ENCODE measurements at regions not wholly inside any gene's neighbourhood (a gene's known extent, or its start where the extent isn't known, plus 50 kb on each side); places are given as distances from the start of the nearest gene placed in this dataset.
A peak's percentile ranks its signal among the peaks of the same experiment; 100 is the strongest.

GRCh38 chr5:52690236-52690768, 97.4 kb upstream of the ITGA1 start:
- intact Hi-C loops (cut with DNase I, micrococcal nuclease), result no loop called here

GRCh38 chr5:52692039-52692438, 95.7 kb upstream of the ITGA1 start:
- Mint-ChIP-seq H3K36me3 (ENCODE audit: low read depth) (no peaks in the 10 kb centered on the region), H3K4me1 (no peaks in the 10 kb centered on the region), H3K9me3 (ENCODE audit: low read depth) (no peaks in the 10 kb centered on the region), H3K27ac (no peak overlapping the region), H3K4me3 (no peak overlapping the region), H3K27me3 (no peaks in the 10 kb centered on the region)
- ChIA-PET POLR2A (no interaction called here), CTCF (interaction anchor here (0.6 kb wide), 1 partner anchor 233 kb away, joined by 3 read pairs; no protein-coding TSS in a partner anchor)
- intact Hi-C loops (cut with DNase I, micrococcal nuclease), result no loop called here
- ATAC-seq, result no peak
- DNase-seq, result no peak

More at GRCh38 chr5:52690236-52690768, 97.4 kb upstream of the ITGA1 start:
- Mint-ChIP-seq H3K4me1 (no peaks in the 10 kb centered on the region), H3K9me3 (ENCODE audit: low read depth) (no peaks in the 10 kb centered on the region), H3K4me3 (no peak overlapping the region), H3K36me3 (ENCODE audit: low read depth) (no peaks in the 10 kb centered on the region), H3K27me3 (peaks cover 3% of the 10 kb centered on the region), H3K27ac (no peak overlapping the region)
- CTCF ChIA-PET, result no interaction called here
- no peak for ATAC-seq
- DNase-seq, result no peak
- POLR2A ChIA-PET, result no interaction called here

DNA sequence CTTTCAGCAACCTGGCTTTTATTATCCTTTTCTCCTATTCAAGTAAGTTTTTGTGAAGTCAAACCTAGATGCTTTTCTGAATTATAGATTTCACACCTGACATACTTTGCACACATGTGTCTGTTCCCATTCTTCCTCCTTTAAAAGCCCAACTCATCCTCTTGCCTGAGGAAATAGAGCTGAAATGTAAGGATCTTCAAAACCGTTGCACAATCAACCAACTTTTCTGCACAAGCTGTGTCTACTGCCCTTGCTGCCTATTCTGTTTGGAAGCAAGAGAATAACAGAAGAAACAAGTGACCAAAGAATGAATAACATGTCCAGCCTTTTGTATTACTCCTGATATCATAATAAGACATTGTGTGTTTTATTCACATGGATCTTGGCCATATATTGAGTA, 95.1 kb upstream of the ITGA1 start:
- Mint-ChIP-seq H3K27ac (no peak overlapping the region), H3K4me3 (no peak overlapping the region), H3K4me1 (no peaks in the 10 kb centered on the region), H3K27me3 (no peaks in the 10 kb centered on the region), H3K9me3 (ENCODE audit: low read depth) (no peaks in the 10 kb centered on the region), H3K36me3 (ENCODE audit: low read depth) (no peaks in the 10 kb centered on the region)
- ATAC-seq (no peak), DNase-seq (no peak)
- intact Hi-C loops (cut with DNase I, micrococcal nuclease), result loop anchor here (1.0 kb wide), 1 partner anchor 223 kb away; no protein-coding TSS in a partner anchor
- POLR2A ChIA-PET, result no interaction called here
- CTCF ChIA-PET, result interaction anchor here (1.9 to 2.1 kb wide), 2 partner anchors 12 to 223 kb away, joined by 8 to 9 read pairs; no protein-coding TSS in a partner anchor

DNA sequence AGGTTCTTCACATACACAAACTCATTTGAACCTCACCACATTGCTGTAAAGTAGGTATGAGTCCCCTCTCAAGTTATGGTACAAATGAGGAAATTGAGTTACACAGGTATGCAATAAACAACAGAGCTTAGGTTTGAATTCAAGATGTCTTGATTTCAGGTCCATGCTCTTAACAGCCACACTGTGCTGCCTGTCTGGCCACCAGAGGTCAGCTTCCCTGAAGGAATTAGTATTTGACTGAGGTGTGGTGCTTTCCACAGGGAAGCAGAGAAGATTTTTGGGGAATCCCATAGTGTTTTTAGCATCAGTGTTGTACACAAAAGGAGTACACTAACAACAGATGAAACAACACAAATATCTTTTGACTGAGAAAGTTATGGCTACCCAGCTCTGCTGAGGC, 94.4 kb upstream of the ITGA1 start:
- no peaks in the 10 kb centered on the region for H3K27me3 Mint-ChIP-seq
- no peak overlapping the region for H3K27ac Mint-ChIP-seq
- ChIA-PET CTCF (interaction anchor here (1.0 to 2.1 kb wide), 4 partner anchors 11 to 222 kb away, joined by 3 to 9 read pairs (median 6); no protein-coding TSS in a partner anchor), POLR2A (no interaction called here)
- DNase-seq, result peak; percentile 39
- H3K36me3 Mint-ChIP-seq (ENCODE audit: low read depth), result no peaks in the 10 kb centered on the region
- no peaks in the 10 kb centered on the region for H3K4me1 Mint-ChIP-seq
- no peaks in the 10 kb centered on the region for H3K9me3 Mint-ChIP-seq (ENCODE audit: low read depth)
- intact Hi-C loops (cut with DNase I, micrococcal nuclease), result loop anchor here (1.0 kb wide), 1 partner anchor 222 kb away; no protein-coding TSS in a partner anchor
- H3K4me3 Mint-ChIP-seq, result no peak overlapping the region
- no peak for ATAC-seq

- intact Hi-C loops (cut with DNase I, micrococcal nuclease), result loop anchor here (1.0 kb wide), 1 partner anchor 221 kb away; no protein-coding TSS in a partner anchor
- Mint-ChIP-seq H3K4me1 (no peaks in the 10 kb centered on the region), H3K27me3 (no peaks in the 10 kb centered on the region), H3K27ac (no peak overlapping the region), H3K9me3 (ENCODE audit: low read depth) (no peaks in the 10 kb centered on the region), H3K36me3 (ENCODE audit: low read depth) (no peaks in the 10 kb centered on the region), H3K4me3 (no peak overlapping the region)
- ATAC-seq, result no peak
- DNase-seq, result no peak
- ChIA-PET POLR2A (no interaction called here), CTCF (interaction anchor here (0.6 to 2.1 kb wide), 5 partner anchors 11 to 1725 kb away, joined by 3 to 9 read pairs (median 3); no protein-coding TSS in a partner anchor)
Measured at GRCh38 chr5:52693836-52694235, 93.9 kb upstream of the ITGA1 start.

GRCh38 chr5:52694648-52695047, 93.1 kb upstream of the ITGA1 start:
- H3K27ac Mint-ChIP-seq, result no peak overlapping the region
- H3K4me3 Mint-ChIP-seq, result no peak overlapping the region
- CTCF ChIA-PET, result interaction anchor here (1.1 kb wide), 1 partner anchor 117 kb away, joined by 3 read pairs; no protein-coding TSS in a partner anchor
- POLR2A ChIA-PET, result no interaction called here
- ATAC-seq (no peak), DNase-seq (no peak)
- H3K4me1 Mint-ChIP-seq, result no peaks in the 10 kb centered on the region
- intact Hi-C loops (cut with DNase I, micrococcal nuclease), result no loop called here
- H3K27me3 Mint-ChIP-seq, result no peaks in the 10 kb centered on the region
- H3K9me3 Mint-ChIP-seq (ENCODE audit: low read depth), result no peaks in the 10 kb centered on the region
- no peaks in the 10 kb centered on the region for H3K36me3 Mint-ChIP-seq (ENCODE audit: low read depth)

- no peak for ATAC-seq
- no peaks in the 10 kb centered on the region for H3K36me3 Mint-ChIP-seq (ENCODE audit: low read depth)
- H3K4me1 Mint-ChIP-seq, result peaks cover 13% of the 10 kb centered on the region
- no peak overlapping the region for H3K4me3 Mint-ChIP-seq
- CTCF ChIA-PET, result interaction anchor here (0.7 kb wide), 1 partner anchor 1976 kb away, joined by 3 read pairs; no protein-coding TSS in a partner anchor
- no peak for DNase-seq
- H3K27ac Mint-ChIP-seq, result no peak overlapping the region
- no peaks in the 10 kb centered on the region for H3K27me3 Mint-ChIP-seq
- intact Hi-C loops (cut with DNase I, micrococcal nuclease), result no loop called here
- POLR2A ChIA-PET, result no interaction called here
- H3K9me3 Mint-ChIP-seq (ENCODE audit: low read depth), result no peaks in the 10 kb centered on the region
Measured at GRCh38 chr5:52702877-52703276, 84.8 kb upstream of the ITGA1 start.

- H3K4me3 Mint-ChIP-seq, result no peak overlapping the region
- H3K9me3 Mint-ChIP-seq (ENCODE audit: low read depth), result no peaks in the 10 kb centered on the region
- no peaks in the 10 kb centered on the region for H3K27me3 Mint-ChIP-seq
- POLR2A ChIA-PET, result no interaction called here
- no peak overlapping the region for H3K27ac Mint-ChIP-seq
- no peaks in the 10 kb centered on the region for H3K36me3 Mint-ChIP-seq (ENCODE audit: low read depth)
- H3K4me1 Mint-ChIP-seq, result peaks cover 13% of the 10 kb centered on the region
- CTCF ChIA-PET, result interaction anchor here (2.3 kb wide), 1 partner anchor 10 kb away, joined by 8 read pairs; no protein-coding TSS in a partner anchor
- ATAC-seq (no peak), DNase-seq (no peak)
- intact Hi-C loops (cut with DNase I, micrococcal nuclease), result no loop called here
Measured at GRCh38 chr5:52703321-52703720, 84.4 kb upstream of the ITGA1 start.

DNA sequence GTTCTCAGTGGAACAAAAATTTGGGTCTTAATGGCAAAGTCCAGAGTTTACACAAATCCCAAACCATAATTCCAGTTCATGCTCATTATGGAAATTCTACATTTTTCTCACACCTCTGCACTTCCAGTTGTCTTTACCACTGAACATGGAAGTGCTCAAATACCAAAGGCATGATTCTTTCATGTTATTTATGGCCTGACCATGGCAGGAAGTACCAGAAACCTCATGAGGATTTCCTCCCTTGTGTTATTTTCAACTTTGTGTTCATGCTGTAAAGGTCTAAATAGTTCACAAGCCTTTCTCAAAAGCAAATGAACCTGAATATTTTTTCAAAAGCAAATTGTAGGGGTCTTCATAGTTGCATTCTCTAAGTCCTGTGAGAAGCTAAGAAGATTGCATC, 82.0 kb upstream of the ITGA1 start:
- intact Hi-C loops (cut with DNase I, micrococcal nuclease), result no loop called here
- CTCF ChIA-PET, result interaction anchor here (2.3 kb wide), 1 partner anchor 12 kb away, joined by 8 read pairs; no protein-coding TSS in a partner anchor
- DNase-seq (no peak), ATAC-seq (no peak)
- Mint-ChIP-seq H3K27ac (no peak overlapping the region), H3K4me1 (peaks cover 24% of the 10 kb centered on the region), H3K9me3 (ENCODE audit: low read depth) (no peaks in the 10 kb centered on the region), H3K36me3 (ENCODE audit: low read depth) (no peaks in the 10 kb centered on the region), H3K4me3 (no peak overlapping the region), H3K27me3 (no peaks in the 10 kb centered on the region)
- POLR2A ChIA-PET, result no interaction called here

DNA sequence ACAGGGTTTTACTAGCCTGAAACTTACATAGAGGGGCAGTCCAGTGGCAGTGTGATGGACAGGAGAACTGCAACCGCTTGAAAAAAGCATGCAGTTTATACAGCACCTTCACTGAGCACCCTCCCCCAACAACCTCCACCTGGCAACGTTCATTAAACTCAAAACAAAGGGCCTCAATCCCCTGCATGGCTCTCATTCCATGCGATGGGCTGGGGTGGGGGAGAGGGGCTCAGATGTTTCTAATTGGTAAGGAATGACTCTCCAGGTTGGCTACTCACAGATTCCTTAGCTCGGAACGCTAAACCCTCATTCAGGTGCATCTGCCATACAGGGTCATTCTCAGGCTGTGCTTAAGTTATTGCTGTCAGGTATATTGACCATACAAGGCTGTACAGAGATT, 80.9 kb upstream of the ITGA1 start:
- Mint-ChIP-seq H3K4me3 (no peak overlapping the region), H3K36me3 (ENCODE audit: low read depth) (no peaks in the 10 kb centered on the region), H3K9me3 (ENCODE audit: low read depth) (no peaks in the 10 kb centered on the region), H3K27me3 (no peaks in the 10 kb centered on the region), H3K4me1 (peaks cover 24% of the 10 kb centered on the region), H3K27ac (no peak overlapping the region)
- ATAC-seq (no peak), DNase-seq (no peak)
- ChIA-PET CTCF (no interaction called here), POLR2A (no interaction called here)
- intact Hi-C loops (cut with DNase I, micrococcal nuclease), result no loop called here

DNA sequence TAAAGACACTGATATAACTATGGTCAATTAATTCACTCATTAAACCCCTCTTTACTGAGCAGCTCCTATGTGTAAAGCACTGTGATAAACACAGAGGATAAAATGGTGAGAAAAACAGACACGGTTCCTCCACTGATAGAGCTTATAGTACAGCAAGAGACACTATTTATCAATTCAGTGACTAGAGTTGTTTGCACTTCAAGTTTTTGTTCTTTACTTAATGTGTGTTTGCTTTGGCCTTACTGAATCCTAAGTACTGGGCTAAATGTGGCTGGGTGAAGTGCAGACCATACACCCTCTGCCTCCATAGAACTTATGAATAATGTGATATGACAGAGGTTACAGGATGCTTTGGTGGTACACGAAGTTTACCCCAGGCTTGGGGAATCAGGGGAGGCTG, 80.1 kb upstream of the ITGA1 start:
- peaks cover 24% of the 10 kb centered on the region for H3K4me1 Mint-ChIP-seq
- POLR2A ChIA-PET, result no interaction called here
- no peak overlapping the region for H3K4me3 Mint-ChIP-seq
- H3K36me3 Mint-ChIP-seq (ENCODE audit: low read depth), result no peaks in the 10 kb centered on the region
- H3K9me3 Mint-ChIP-seq (ENCODE audit: low read depth), result no peaks in the 10 kb centered on the region
- no peak overlapping the region for H3K27ac Mint-ChIP-seq
- DNase-seq (no peak), ATAC-seq (no peak)
- no peaks in the 10 kb centered on the region for H3K27me3 Mint-ChIP-seq
- intact Hi-C loops (cut with DNase I, micrococcal nuclease), result no loop called here
- CTCF ChIA-PET, result interaction anchor here (0.6 kb wide), 1 partner anchor 1327 kb away, joined by 3 read pairs; no protein-coding TSS in a partner anchor

DNA sequence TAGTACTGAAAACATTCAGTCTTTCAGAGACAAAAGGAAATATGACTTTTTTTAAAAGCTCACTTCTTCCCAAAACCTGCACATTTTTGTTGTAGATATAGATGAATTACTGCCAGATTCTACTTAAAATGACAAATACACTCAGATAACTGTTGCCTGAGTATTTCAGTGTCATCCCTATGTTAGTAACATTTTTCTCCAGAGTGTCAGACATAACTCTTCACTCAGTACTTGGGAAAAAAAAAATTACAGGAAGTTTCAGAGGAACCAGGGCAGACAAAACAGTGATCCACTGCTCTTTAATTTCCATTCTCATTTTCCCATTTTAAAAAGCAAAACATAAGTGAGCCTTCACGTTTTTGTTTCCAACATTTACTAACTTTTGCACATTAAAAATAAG, 79.3 kb upstream of the ITGA1 start:
- Mint-ChIP-seq H3K36me3 (ENCODE audit: low read depth) (no peaks in the 10 kb centered on the region), H3K27ac (no peak overlapping the region), H3K9me3 (ENCODE audit: low read depth) (no peaks in the 10 kb centered on the region), H3K4me3 (no peak overlapping the region), H3K27me3 (no peaks in the 10 kb centered on the region), H3K4me1 (peaks cover 27% of the 10 kb centered on the region)
- no peak for DNase-seq
- intact Hi-C loops (cut with DNase I, micrococcal nuclease), result no loop called here
- ATAC-seq, result no peak
- CTCF ChIA-PET, result interaction anchor here (2.5 kb wide), 1 partner anchor 207 kb away, joined by 9 read pairs; no protein-coding TSS in a partner anchor
- POLR2A ChIA-PET, result no interaction called here

Measured in activated CD4-positive, alpha-beta T cell treated with anti-CD3 and anti-CD28 coated beads for 36 hours (primary cell).